HG02759 (cell line): ENCODE measurements at regions not wholly inside any gene's neighbourhood (a gene's known extent, or its start where the extent isn't known, plus 50 kb on each side); places are given as distances from the start of the nearest gene placed in this dataset.
"Not testable (repeated sequence)": the region's sequence is repeated elsewhere in the genome, so short reads cannot be mapped to it uniquely, and the experiment has no call there.

Experiments used
- ATAC-seq: cut with Tn5 transposase; IDR thresholded peaks from one replicate; pipeline ENCODE4 v1.9.1; 2021; ENCODE audit warnings: mild to moderate bottlenecking, moderate library complexity; ENCODE audit not compliant: unreplicated experiment

DNA sequence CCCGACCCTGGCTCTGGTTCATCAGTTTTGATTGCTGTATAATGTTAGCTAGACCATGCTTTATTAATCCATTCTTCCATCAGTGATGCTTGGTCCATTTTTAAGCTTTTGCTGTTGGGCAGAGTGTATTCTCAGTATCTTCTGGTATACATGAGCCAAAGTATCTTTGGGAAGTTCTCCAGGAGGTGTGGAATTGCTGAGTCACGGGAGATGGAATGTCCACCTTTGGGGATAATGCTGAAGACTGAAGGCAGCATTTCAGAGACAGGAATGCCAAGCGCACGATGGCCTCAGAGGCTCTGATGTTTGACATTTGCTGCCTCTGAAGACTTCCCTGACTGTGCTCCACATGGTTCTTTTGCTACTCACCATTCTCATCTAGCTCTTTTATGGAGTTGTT, 266.3 kb upstream of the KAZN start:
- ATAC-seq: no peak

DNA sequence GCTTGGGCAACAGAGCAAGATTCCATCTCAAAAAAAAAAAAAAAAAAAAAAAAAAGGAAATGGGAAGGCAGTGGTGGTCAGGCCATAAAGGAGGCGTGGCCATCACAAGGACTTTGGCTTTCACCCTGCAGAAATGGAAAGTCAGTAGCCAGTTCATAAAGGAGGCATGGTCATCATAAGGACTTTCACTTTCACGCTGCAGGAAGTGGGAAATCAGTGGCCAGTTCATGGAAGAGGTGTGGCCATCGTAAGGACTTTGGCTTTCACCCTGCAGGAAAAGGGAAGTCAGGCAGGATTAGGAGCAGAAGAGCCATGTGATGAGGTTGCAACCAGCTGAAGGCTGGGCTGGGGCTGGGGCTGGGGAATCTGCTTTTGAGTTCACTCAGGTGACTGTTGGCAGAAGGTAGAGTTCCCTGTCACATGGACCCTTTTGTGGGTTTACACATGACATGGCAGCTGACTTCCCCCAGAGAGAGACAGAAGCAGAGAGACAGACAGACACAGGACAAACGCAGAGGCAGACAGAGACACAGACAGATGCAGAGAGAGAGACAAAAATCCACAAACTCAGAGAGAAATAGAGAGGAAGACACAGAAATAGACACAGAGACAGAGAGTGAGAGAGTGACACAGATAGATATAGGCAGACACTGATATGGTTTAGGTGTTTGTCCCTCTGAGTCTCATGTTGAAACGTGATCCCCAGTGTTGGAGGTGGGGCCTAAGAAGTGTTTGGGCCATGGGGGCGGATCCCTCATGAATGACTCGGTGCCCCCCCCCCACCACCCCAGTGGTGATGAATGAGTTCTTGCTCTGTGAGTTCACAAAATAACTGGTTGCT, 263.9 kb upstream of the KAZN start:
- no peak for ATAC-seq

- no peak for ATAC-seq
Observed at GRCh38 chr1:14338509-14338908, 260.0 kb upstream of the KAZN start.

DNA sequence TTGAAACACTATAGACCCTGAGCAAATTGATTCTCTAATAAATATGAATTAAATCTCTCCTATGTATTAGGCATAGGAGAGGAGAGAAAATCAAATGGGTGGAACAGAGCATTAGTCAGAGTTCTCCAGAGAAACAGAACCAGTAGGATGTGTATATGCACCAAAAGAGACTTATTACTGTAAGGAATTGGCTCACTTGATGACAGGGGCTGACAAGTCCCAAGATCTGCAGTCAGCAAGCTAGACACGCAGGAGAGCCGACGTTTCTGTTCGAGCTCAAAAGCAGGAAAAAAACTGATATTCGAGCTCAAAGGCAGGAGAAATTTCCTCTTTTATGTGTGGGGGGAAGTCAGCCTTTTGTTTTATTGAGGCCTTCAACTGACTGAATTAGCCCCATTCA, 259.2 kb upstream of the KAZN start:
- no peak for ATAC-seq

- ATAC-seq: no peak
Observed at GRCh38 chr1:14340002-14340785, 258.3 kb upstream of the KAZN start.

GRCh38 chr1:14341147-14341546, 257.3 kb upstream of the KAZN start:
- ATAC-seq: no peak

GRCh38 chr1:14345946-14346550, 252.4 kb upstream of the KAZN start:
- ATAC-seq: no peak

DNA sequence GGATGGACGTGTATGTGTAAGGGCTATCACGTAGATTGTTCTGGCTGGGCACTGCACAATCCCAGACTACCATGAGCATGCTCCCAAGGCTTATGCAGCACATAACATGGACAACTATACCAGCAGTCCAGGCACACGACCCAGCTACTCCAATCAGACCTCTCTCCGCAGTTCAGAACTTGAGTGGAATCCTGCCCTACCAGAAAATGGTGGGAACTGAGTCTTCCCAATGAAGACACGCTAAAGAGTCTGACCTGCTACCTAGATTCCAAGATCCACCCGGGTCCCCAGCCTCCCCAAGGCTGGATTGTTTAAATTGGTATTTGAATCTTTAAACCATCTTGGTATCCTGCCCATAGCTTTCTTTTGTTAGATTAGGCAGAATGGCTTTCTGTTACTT, 251.3 kb upstream of the KAZN start:
- ATAC-seq: no peak

- ATAC-seq: no peak
Observed at GRCh38 chr1:14347776-14348175, 250.7 kb upstream of the KAZN start.

GRCh38 chr1:14350197-14350596, 248.3 kb upstream of the KAZN start:
- no peak for ATAC-seq

- ATAC-seq: no peak
Observed at GRCh38 chr1:14352897-14353296, 245.6 kb upstream of the KAZN start.

- ATAC-seq: not testable (repeated sequence)
Observed at GRCh38 chr1:14361005-14361404, 237.5 kb upstream of the KAZN start.

- ATAC-seq: no peak
Observed at GRCh38 chr1:14362331-14362730, 236.2 kb upstream of the KAZN start.

- ATAC-seq: no peak
Observed at GRCh38 chr1:14363036-14363590, 235.4 kb upstream of the KAZN start.

- no peak for ATAC-seq
Observed at GRCh38 chr1:14363707-14364413, 234.6 kb upstream of the KAZN start.

GRCh38 chr1:14365301-14365988, 233.0 kb upstream of the KAZN start:
- no peak for ATAC-seq

GRCh38 chr1:14366091-14367018, 232.1 kb upstream of the KAZN start:
- no peak for ATAC-seq

DNA sequence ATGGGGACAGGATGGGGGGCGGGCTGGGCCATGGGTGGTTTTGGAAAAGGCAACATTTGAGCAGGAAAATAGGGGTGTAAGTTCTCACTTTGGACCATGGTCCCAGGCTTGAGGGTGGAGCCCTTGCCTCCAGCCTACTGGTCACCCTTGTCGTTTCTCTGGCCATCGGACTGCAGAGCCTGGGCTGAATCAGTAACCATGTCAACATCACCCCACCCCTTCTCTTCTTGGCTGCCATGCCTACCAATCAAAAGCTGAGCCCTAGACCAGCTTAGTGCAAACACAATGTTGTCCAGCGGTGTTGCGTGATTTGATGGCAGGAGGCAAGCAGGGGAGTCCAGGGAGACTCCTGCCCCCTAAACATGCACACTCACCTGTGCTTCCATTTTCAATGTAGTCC, 231.0 kb upstream of the KAZN start:
- no peak for ATAC-seq

- no peak for ATAC-seq
Observed at GRCh38 chr1:14369526-14370213, 228.8 kb upstream of the KAZN start.
